ENCODE measurements at regions not wholly inside any gene's neighbourhood (a gene's known extent, or its start where the extent isn't known, plus 50 kb on each side); places are given as distances from the start of the nearest gene placed in this dataset.

- Histone ChIP-seq H3K4me3 (ENCODE audit: low read depth in 2 of 2, low read length in 1 of 2) (no peak overlapping the region), H3F3A (replicated peaks; ENCODE audit: insufficient read depth) (no peaks in the 10 kb centered on the region), H3K9me2 (0 out of 2 replicates have a peak, but pooled peaks cover 2% of the 10 kb centered on the region), H3K27ac (ENCODE audit: low read depth in 2 of 2, low read length in 1 of 2) (no peak overlapping the region), H3K79me2 (ENCODE audit: insufficient read depth) (no peaks in the 10 kb centered on the region), H4K20me1 (ENCODE audit: insufficient read depth) (no peaks in the 10 kb centered on the region), H3K27me3 (ENCODE audit: insufficient read depth) (no peaks in the 10 kb centered on the region; the same call in 1 of the 2 replicates), H2AFZ (ENCODE audit: low read depth) (no peak overlapping the region), H3K4me2 (no peak overlapping the region), H3K4me1 (ENCODE audit: control insufficient read depth in 1 of 2, insufficient read depth in 2 of 2, low read depth in 1 of 2, low read length in 1 of 2) (no peaks in the 10 kb centered on the region), H3K9me3 (no peaks in the 10 kb centered on the region), H3K9ac (no peak overlapping the region), H3K36me3 (replicated peaks in 1 of 2; ENCODE audit: control insufficient read depth in 1 of 2, insufficient read depth in 2 of 2, low read length in 1 of 2) (no peaks in the 10 kb centered on the region)
- CTCF ChIA-PET, result no interaction called here
- TF ChIP-seq TEAD4 (IDR thresholded peaks at IDR 0.05; ENCODE audit: borderline replicate concordance, insufficient read depth), result no peak
- TF ChIP-seq YY1 (IDR thresholded peaks at IDR 0.05; ENCODE audit: low read depth), result no peak
- no peak for TF ChIP-seq TCF12 (IDR thresholded peaks at IDR 0.05)
- no peak for TF ChIP-seq RFX5 (IDR thresholded peaks at IDR 0.05; ENCODE audit: low read length)
- no peak for TF ChIP-seq USF1 (IDR thresholded peaks at IDR 0.05; ENCODE audit: borderline replicate concordance, low read depth)
- no peak for TF ChIP-seq PBX3 (IDR thresholded peaks at IDR 0.05)
- TF ChIP-seq GABPA (IDR thresholded peaks at IDR 0.05; ENCODE audit: low read depth), result no peak
- no peak for TF ChIP-seq ZBTB33 (IDR thresholded peaks at IDR 0.05; ENCODE audit: borderline replicate concordance, low read depth)
- no peak for TF ChIP-seq GATA2 (CRISPR knock-in tag; IDR thresholded peaks at IDR 0.05)
- no peak for TF ChIP-seq MXI1 (IDR thresholded peaks at IDR 0.05; ENCODE audit: low read depth, low read length)
- TF ChIP-seq RCOR1 (IDR thresholded peaks at IDR 0.05; ENCODE audit: low read length), result no peak
- DNase-seq, result no peak
- POLR2A ChIA-PET, result no interaction called here
- 43% methylated on average over 2 of the region's 2 CpGs for WGBS (ENCODE audit: low lambda C conversion rate)
These were observed 125.1 kb downstream of the AQP4 start for GRCh38 chr18:26740396-26740795.

DNA sequence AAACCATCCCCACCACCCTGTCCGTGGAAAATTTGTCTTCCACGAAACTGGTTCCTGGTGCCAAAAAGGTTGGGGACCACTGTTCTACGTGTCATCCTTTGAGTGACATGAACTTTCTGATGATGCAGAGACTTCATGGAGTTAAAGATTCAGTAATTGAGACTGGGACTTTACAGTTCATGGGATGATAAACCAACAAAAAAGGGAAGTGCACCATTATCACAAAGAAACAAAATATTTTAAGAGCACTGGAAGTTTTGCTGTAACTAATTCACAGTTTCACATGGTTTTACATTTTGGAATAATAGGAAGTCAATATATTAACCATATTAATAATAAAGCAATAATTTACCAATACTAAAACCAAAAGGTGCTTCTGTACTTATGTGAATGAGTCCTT is 126.8 kb downstream of the AQP4 start:
- H2AFZ ChIP-seq (ENCODE audit: low read depth), result no peak overlapping the region
- ChIA-PET POLR2A (no interaction called here), CTCF (no interaction called here)
- no peaks in the 10 kb centered on the region for H3F3A ChIP-seq (replicated peaks; ENCODE audit: insufficient read depth)
- H3K9me2 ChIP-seq, result 0 out of 2 replicates have a peak, but pooled peaks cover 2% of the 10 kb centered on the region
- TF ChIP-seq PBX3 (IDR thresholded peaks at IDR 0.05), result no peak
- TF ChIP-seq SMC3 (IDR thresholded peaks at IDR 0.05; ENCODE audit: low read depth, low read length), result no peak
- TF ChIP-seq CHD2 (IDR thresholded peaks at IDR 0.05; ENCODE audit: low read length, partially characterized antibody), result no peak
- TF ChIP-seq GABPA (IDR thresholded peaks at IDR 0.05; ENCODE audit: low read depth), result no peak
- TF ChIP-seq USF1 (IDR thresholded peaks at IDR 0.05; ENCODE audit: borderline replicate concordance, low read depth), result no peak
- no peak for TF ChIP-seq JUND (IDR thresholded peaks at IDR 0.05)
- no peak for TF ChIP-seq TEAD4 (IDR thresholded peaks at IDR 0.05; ENCODE audit: borderline replicate concordance, insufficient read depth)
- no peaks in the 10 kb centered on the region for H3K27me3 ChIP-seq (ENCODE audit: insufficient read depth)
- no peak for DNase-seq
- no peak overlapping the region for H3K27ac ChIP-seq (ENCODE audit: low read depth in 2 of 2, low read length in 1 of 2)
- H3K9ac ChIP-seq, result no peak overlapping the region
- H3K4me1 ChIP-seq (ENCODE audit: control insufficient read depth in 1 of 2, insufficient read depth in 2 of 2, low read depth in 1 of 2, low read length in 1 of 2), result no peaks in the 10 kb centered on the region
- H3K4me2 ChIP-seq, result no peak overlapping the region
- H3K4me3 ChIP-seq (ENCODE audit: low read depth in 2 of 2, low read length in 1 of 2), result no peak overlapping the region
- no peaks in the 10 kb centered on the region for H3K9me3 ChIP-seq
- H3K79me2 ChIP-seq (ENCODE audit: insufficient read depth), result no peaks in the 10 kb centered on the region
- no peaks in the 10 kb centered on the region for H3K36me3 ChIP-seq (replicated peaks in 1 of 2; ENCODE audit: control insufficient read depth in 1 of 2, insufficient read depth in 2 of 2, low read length in 1 of 2)
- no peaks in the 10 kb centered on the region for H4K20me1 ChIP-seq (ENCODE audit: insufficient read depth)
- 36% methylated on average over 3 of the region's 3 CpGs for WGBS (ENCODE audit: low lambda C conversion rate)

All from SK-N-SH (cell line).